GM12878 (cell line): ENCODE measurements at regions not wholly inside any gene's neighbourhood (a gene's known extent, or its start where the extent isn't known, plus 50 kb on each side); places are given as distances from the start of the nearest gene placed in this dataset.

ENCODE experiments used
- ATAC-seq: fragments of 200-7000 bp; cut with Tn5 transposase; 3 replicates; pipeline ENCODE4 v1.9.1; 2020; ENCODE audit warnings: mild to moderate bottlenecking, moderate library complexity
- BruUV-seq: library from RNA; stranded (reverse); fragments of 400-500 nt; replicated peaks from 2 replicates; lab custom pipeline; 2021; lab: Mats Ljungman, UMichigan
- CTCF ChIA-PET: fragments of 300-600 bp; sonication (Branson Sonifier 250); formaldehyde crosslinking; extraction: SDS; loops from one replicate; lab custom pipeline; 2021; ENCODE audit warnings: inconsistent platforms; lab: Yijun Ruan, JAX
- POLR2A ChIA-PET: fragments of 350-600 bp; formaldehyde crosslinking; extraction: SDS; loops from one replicate; lab custom pipeline; 2021; ENCODE audit warnings: inconsistent platforms; lab: Charles Lee
- RAD21 ChIA-PET: fragments of 300-600 bp; sonication (Branson Sonifier 250); formaldehyde crosslinking; loops from one replicate; lab custom pipeline; 2023; ENCODE audit warnings: antibody characterized with exemption; ENCODE audit not compliant: unreplicated experiment; lab: Charles Lee
- SMC1A ChIA-PET: fragments of 300-600 bp; sonication (Branson Sonifier 250); formaldehyde crosslinking; loops from one replicate; lab custom pipeline; 2023; ENCODE audit not compliant: unreplicated experiment, uncharacterized antibody; lab: Charles Lee
- DNase-seq: peaks from one replicate; pipeline ENCODE4 v3.0.0-alpha.2; 2011; ENCODE audit warnings: low read depth, low spot score
- FAIRE-seq: peaks from 3 replicates; lab custom pipeline; 2011; peaks lifted over from hg19 to GRCh38; lab: Jason Lieb, UNC
- H2AFZ ChIP-seq: 2 replicates; pipeline ENCODE4 v1.6.0; 2011; ENCODE audit warnings: low read depth, low read length, control low read depth; ENCODE audit not compliant: control insufficient read depth
- H3K27ac ChIP-seq: 2 replicates; pipeline ENCODE4 v1.5.1; 2011; ENCODE audit warnings: control low read depth; ENCODE audit not compliant: control insufficient read depth, insufficient read depth
- H3K27me3 ChIP-seq, 2 experiments: replicated peaks in 1 of 2; 2 replicates each; pipeline versions ENCODE4 v1.6.0 to v1.6.1; 2011; ENCODE audit warnings: low read length in 1 of 2; ENCODE audit not compliant: control insufficient read depth in 2 of 2, insufficient read depth in 2 of 2
- H3K36me3 ChIP-seq, 2 experiments: 2 replicates each; pipeline ENCODE4 v1.5.1; 2011; ENCODE audit warnings: low read length in 1 of 2; ENCODE audit not compliant: control insufficient read depth in 2 of 2, insufficient read depth in 2 of 2
- H3K4me1 ChIP-seq: 2 replicates; pipeline ENCODE4 v1.6.1; 2011; ENCODE audit warnings: mild to moderate bottlenecking, low read length, moderate library complexity, mixed read lengths; ENCODE audit not compliant: control insufficient read depth, insufficient read depth
- H3K4me2 ChIP-seq: 2 replicates; pipeline ENCODE4 v1.6.0; 2011; ENCODE audit warnings: control low read depth; ENCODE audit not compliant: control insufficient read depth, insufficient read depth
- H3K4me3 ChIP-seq: fragments of 200-600 bp; sonication (generic); 2 replicates; pipeline ENCODE4 v1.5.1; 2016
- H3K79me2 ChIP-seq: 2 replicates; pipeline ENCODE4 v1.6.0; 2011; ENCODE audit warnings: low read length; ENCODE audit not compliant: control insufficient read depth, insufficient read depth
- H3K9ac ChIP-seq: 2 replicates; pipeline ENCODE4 v1.8.0; 2011; ENCODE audit warnings: low read length, control low read depth, mixed read lengths; ENCODE audit not compliant: control insufficient read depth, insufficient read depth
- H3K9me3 ChIP-seq: replicated peaks from 3 replicates; pipeline ENCODE4 v1.5.1; 2011; ENCODE audit warnings: mild to moderate bottlenecking, low read length; ENCODE audit not compliant: control insufficient read depth, insufficient read depth
- H4K20me1 ChIP-seq: 2 replicates; pipeline ENCODE4 v1.6.0; 2011; ENCODE audit not compliant: control insufficient read depth, insufficient read depth
- CBFB ChIP-seq: IDR thresholded peaks from 2 replicates; pipeline ENCODE4 v1.6.1; 2016; ENCODE audit warnings: antibody characterized with exemption, low read depth
- CREM ChIP-seq: IDR thresholded peaks from 2 replicates; pipeline ENCODE4 v1.6.1; 2014; ENCODE audit warnings: antibody characterized with exemption, low read depth
- DPF2 ChIP-seq: fragments of 450-650 bp; IDR thresholded peaks from 2 replicates; pipeline ENCODE4 v1.6.1; 2017; ENCODE audit warnings: mild to moderate bottlenecking
- IRF3 ChIP-seq: fragments of 450-650 bp; IDR thresholded peaks from 2 replicates; pipeline ENCODE4 v1.6.1; 2014; ENCODE audit warnings: mild to moderate bottlenecking
- MTA3 ChIP-seq: IDR thresholded peaks from 2 replicates; pipeline ENCODE4 v1.6.1; 2012; ENCODE audit warnings: low read length, inconsistent platforms, borderline replicate concordance
- MYB ChIP-seq: fragments of 150-350 bp; IDR thresholded peaks from 2 replicates; pipeline ENCODE4 v1.6.1; 2014; ENCODE audit warnings: mild to moderate bottlenecking, low read depth, low read length, borderline replicate concordance
- NR2C1 ChIP-seq: fragments of 450-650 bp; IDR thresholded peaks from 2 replicates; pipeline ENCODE4 v1.6.1; 2017; ENCODE audit warnings: antibody characterized with exemption, mild to moderate bottlenecking, moderate library complexity
- PAX8 ChIP-seq: fragments of 450-650 bp; IDR thresholded peaks from 2 replicates; pipeline ENCODE4 v1.6.1; 2017; ENCODE audit warnings: mild to moderate bottlenecking, moderate library complexity
- PRDM15 ChIP-seq: fragments of 450-650 bp; formaldehyde crosslinking; IDR thresholded peaks from 2 replicates; pipeline ENCODE4 v1.4.0; 2020; ENCODE audit warnings: mild to moderate bottlenecking, moderate library complexity
- RAD21 ChIP-seq: IDR thresholded peaks from 2 replicates; pipeline ENCODE4 v1.6.1; 2011; ENCODE audit warnings: mild to moderate bottlenecking, low read depth, low read length, moderate library complexity; ENCODE audit not compliant: insufficient read depth
- SUZ12 ChIP-seq: fragments of 200-600 bp; sonication (generic); IDR thresholded peaks from one replicate; pipeline ENCODE4 v1.6.1; 2018; ENCODE audit warnings: antibody characterized with exemption, mild to moderate bottlenecking; ENCODE audit not compliant: unreplicated experiment
- TARDBP ChIP-seq: IDR thresholded peaks from 2 replicates; pipeline ENCODE4 v1.6.1; 2016; ENCODE audit warnings: borderline replicate concordance
- whole genome bisulfite sequencing: methylation state at CpG from one replicate; pipeline ENCODE4 v1.1.6; 2016; ENCODE audit warnings: low lambda C conversion rate; ENCODE audit not compliant: insufficient replicate concordance, insufficient coverage; ENCODE audit errors: missing lambda C conversion rate; 5-methylcytosine and 5-hydroxymethylcytosine counted together
- in situ Hi-C: fragments of 300-500 bp; cut with MboI; formaldehyde crosslinking; loops from 9 replicates; pipeline ENCODE4 v1.14.3; 2018; ENCODE audit warnings: mixed read lengths
- intact Hi-C: fragments of 100-400 bp; cut with micrococcal nuclease; formaldehyde crosslinking; loops from one replicate; pipeline ENCODE4 v1.14.2; 2022; ENCODE audit not compliant: unreplicated experiment
- TF ChIP-seq, protein P1 (sequence below), 3 experiments: IDR thresholded peaks in 2 of 3; conservative IDR thresholded peaks in 1 of 3; 2 replicates each; pipeline ENCODE4 v1.5.1; 2011; ENCODE audit warnings: low read depth in 3 of 3, low read length in 3 of 3, mild to moderate bottlenecking in 3 of 3, control low read depth in 2 of 3, moderate library complexity in 2 of 3, inconsistent platforms in 1 of 3, mixed read lengths in 1 of 3; ENCODE audit not compliant: control insufficient read depth in 2 of 3, insufficient read depth in 1 of 3; ENCODE audit errors: extremely low read depth in 1 of 3
- TF ChIP-seq, protein P2 (sequence below): IDR thresholded peaks from 2 replicates; pipeline ENCODE4 v1.6.1; 2011; ENCODE audit warnings: low read depth, mild to moderate bottlenecking, low read length, moderate library complexity, borderline replicate concordance; ENCODE audit errors: extremely low read depth

GRCh38 chr6:159430323-159430722 lies 261.1 kb downstream of the FNDC1 start:
- intact Hi-C loops = no loop called here
- H2AFZ ChIP-seq = no peak overlapping the region
- no peak overlapping the region for H3K4me2 ChIP-seq
- no peaks in the 10 kb centered on the region; a peak in 1 of 4 replicates for H3K27me3 ChIP-seq
- SMC1A ChIA-PET = no interaction called here
- ATAC-seq (no peak), DNase-seq (no peak), FAIRE-seq (no peak)
- no peaks in the 10 kb centered on the region; the same call in 2 of the 3 replicates for H3K9me3 ChIP-seq
- no peak overlapping the region for H3K27ac ChIP-seq
- no peaks in the 10 kb centered on the region for H3K4me1 ChIP-seq
- no peak for TF ChIP-seq CBFB
- no peak for TF ChIP-seq SUZ12
- no peak for TF ChIP-seq TARDBP
- no peak for TF ChIP-seq DPF2
- TF ChIP-seq MYB = no peak
- no peak for TF ChIP-seq NR2C1
- no peak for TF ChIP-seq IRF3
- no peak for TF ChIP-seq RAD21
- no peak for TF ChIP-seq PRDM15
- no peak for TF ChIP-seq PAX8
- TF ChIP-seq, protein P1, sequence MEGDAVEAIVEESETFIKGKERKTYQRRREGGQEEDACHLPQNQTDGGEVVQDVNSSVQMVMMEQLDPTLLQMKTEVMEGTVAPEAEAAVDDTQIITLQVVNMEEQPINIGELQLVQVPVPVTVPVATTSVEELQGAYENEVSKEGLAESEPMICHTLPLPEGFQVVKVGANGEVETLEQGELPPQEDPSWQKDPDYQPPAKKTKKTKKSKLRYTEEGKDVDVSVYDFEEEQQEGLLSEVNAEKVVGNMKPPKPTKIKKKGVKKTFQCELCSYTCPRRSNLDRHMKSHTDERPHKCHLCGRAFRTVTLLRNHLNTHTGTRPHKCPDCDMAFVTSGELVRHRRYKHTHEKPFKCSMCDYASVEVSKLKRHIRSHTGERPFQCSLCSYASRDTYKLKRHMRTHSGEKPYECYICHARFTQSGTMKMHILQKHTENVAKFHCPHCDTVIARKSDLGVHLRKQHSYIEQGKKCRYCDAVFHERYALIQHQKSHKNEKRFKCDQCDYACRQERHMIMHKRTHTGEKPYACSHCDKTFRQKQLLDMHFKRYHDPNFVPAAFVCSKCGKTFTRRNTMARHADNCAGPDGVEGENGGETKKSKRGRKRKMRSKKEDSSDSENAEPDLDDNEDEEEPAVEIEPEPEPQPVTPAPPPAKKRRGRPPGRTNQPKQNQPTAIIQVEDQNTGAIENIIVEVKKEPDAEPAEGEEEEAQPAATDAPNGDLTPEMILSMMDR (IDR thresholded peaks at IDR 0.05 in 2 of 3, conservative IDR thresholded peaks at IDR 0.05 in 1 of 3; ENCODE audit: control insufficient read depth in 2 of 3, extremely low read depth in 1 of 3, insufficient read depth in 1 of 3, low read depth in 3 of 3, low read length in 3 of 3) = no peak
- no peak for TF ChIP-seq MTA3
- TF ChIP-seq CREM = no peak
- TF ChIP-seq, protein P2, sequence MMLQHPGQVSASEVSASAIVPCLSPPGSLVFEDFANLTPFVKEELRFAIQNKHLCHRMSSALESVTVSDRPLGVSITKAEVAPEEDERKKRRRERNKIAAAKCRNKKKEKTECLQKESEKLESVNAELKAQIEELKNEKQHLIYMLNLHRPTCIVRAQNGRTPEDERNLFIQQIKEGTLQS = no peak
- no peaks in the 10 kb centered on the region for H3K79me2 ChIP-seq
- BruUV-seq = no TSS peak
- H3K9ac ChIP-seq = no peak overlapping the region
- no peak overlapping the region for H3K4me3 ChIP-seq
- H4K20me1 ChIP-seq = no peaks in the 10 kb centered on the region
- CTCF ChIA-PET = no interaction called here
- in situ Hi-C loops = no loop called here
- POLR2A ChIA-PET = no interaction called here
- WGBS = 30% methylated on average over 3 of the region's 3 CpGs
- RAD21 ChIA-PET = no interaction called here
- no peaks in the 10 kb centered on the region for H3K36me3 ChIP-seq
